Panc1 (cell line): ENCODE measurements at regions not wholly inside any gene's neighbourhood (a gene's known extent, or its start where the extent isn't known, plus 50 kb on each side); places are given as distances from the start of the nearest gene placed in this dataset.

Source experiments
- POLR2AphosphoS5 ChIP-seq: IDR thresholded peaks from 2 replicates; pipeline ENCODE4 v1.6.1; 2012; ENCODE audit warnings: mild to moderate bottlenecking, low read depth, low read length, moderate library complexity
- TCF7L2 ChIP-seq: IDR thresholded peaks from 2 replicates; pipeline ENCODE4 v1.6.1; 2011; ENCODE audit warnings: mild to moderate bottlenecking, low read depth, low read length, inconsistent platforms
- TF ChIP-seq, protein P1 (sequence below): fragments of 450-650 bp; IDR thresholded peaks from 2 replicates; pipeline ENCODE4 v1.5.1; 2017; ENCODE audit warnings: mild to moderate bottlenecking

DNA sequence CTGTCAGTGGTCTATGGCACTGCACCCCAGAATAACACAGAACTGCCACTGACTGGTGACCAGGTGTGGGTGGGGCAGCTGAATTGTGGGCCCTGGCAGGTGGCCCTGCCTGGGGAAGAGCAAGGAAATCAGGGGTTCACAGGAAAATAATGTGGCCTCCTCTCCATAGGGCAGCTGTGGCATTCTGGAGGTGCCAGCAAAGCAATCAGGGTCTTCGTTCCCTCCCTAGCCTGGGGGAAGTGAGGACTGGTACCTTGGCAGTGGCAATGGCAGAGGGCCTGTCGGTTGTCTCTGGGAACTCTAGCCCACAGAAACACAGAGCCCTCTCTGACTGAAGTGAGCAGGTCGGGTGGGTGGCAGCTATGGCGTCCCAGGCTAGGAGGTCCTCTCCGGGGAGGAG, 223.0 kb downstream of the GRIA2 start:
- TF ChIP-seq, protein P1, sequence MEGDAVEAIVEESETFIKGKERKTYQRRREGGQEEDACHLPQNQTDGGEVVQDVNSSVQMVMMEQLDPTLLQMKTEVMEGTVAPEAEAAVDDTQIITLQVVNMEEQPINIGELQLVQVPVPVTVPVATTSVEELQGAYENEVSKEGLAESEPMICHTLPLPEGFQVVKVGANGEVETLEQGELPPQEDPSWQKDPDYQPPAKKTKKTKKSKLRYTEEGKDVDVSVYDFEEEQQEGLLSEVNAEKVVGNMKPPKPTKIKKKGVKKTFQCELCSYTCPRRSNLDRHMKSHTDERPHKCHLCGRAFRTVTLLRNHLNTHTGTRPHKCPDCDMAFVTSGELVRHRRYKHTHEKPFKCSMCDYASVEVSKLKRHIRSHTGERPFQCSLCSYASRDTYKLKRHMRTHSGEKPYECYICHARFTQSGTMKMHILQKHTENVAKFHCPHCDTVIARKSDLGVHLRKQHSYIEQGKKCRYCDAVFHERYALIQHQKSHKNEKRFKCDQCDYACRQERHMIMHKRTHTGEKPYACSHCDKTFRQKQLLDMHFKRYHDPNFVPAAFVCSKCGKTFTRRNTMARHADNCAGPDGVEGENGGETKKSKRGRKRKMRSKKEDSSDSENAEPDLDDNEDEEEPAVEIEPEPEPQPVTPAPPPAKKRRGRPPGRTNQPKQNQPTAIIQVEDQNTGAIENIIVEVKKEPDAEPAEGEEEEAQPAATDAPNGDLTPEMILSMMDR, result no peak
- TF ChIP-seq POLR2AphosphoS5, result no peak
- no peak for TF ChIP-seq TCF7L2
